ENCODE measurements at regions not wholly inside any gene's neighbourhood (a gene's known extent, or its start where the extent isn't known, plus 50 kb on each side); places are given as distances from the start of the nearest gene placed in this dataset.
"Not testable (repeated sequence)": the region's sequence is repeated elsewhere in the genome, so short reads cannot be mapped to it uniquely, and the experiment has no call there.

DNA sequence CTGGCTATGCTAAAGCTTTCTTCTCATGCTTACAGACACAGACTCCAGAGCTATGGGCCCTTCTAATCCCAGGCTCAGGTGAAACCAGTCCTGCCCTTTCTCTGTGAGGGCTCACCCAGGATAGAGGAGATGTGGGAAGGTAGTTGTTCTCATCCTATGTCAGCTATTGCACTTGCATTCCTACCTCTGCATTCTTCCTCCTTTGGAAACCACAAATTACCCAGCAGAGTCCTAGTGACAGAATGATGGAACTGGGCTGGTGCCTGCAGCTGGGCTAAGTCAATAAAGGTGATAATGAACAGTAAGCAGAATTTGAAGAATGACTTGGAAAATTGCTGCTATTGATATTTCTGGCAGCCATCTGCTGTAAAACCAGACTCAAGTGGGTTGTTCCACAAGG is 560.0 kb downstream of the TMEM135 start:
- no peaks in the 10 kb centered on the region for H4K20me1 ChIP-seq (ENCODE audit: insufficient read depth)
- H3K36me3 ChIP-seq (ENCODE audit: insufficient read depth, low read length), result no peaks in the 10 kb centered on the region
- H3F3A ChIP-seq (ENCODE audit: insufficient read depth, low read length, poor library complexity, severe bottlenecking), result no peaks in the 10 kb centered on the region
- H3K27ac ChIP-seq (ENCODE audit: low read length), result peak overlapping the region; percentile 8
- no peak overlapping the region for H2AFZ ChIP-seq (ENCODE audit: low read depth, low read length)
- no peak overlapping the region for H3K4me3 ChIP-seq (ENCODE audit: low read length)
- no peak for TF ChIP-seq TAF1 (IDR thresholded peaks at IDR 0.05; ENCODE audit: low read depth)
- TF ChIP-seq MXI1 (conservative IDR thresholded peaks at IDR 0.05; ENCODE audit: poor library complexity, severe bottlenecking), result no peak
- TF ChIP-seq POLR2AphosphoS5 (IDR thresholded peaks at IDR 0.05), result peak; percentile 23
- TF ChIP-seq EZH2 (IDR thresholded peaks at IDR 0.05; ENCODE audit: borderline replicate concordance, insufficient read depth, low read length, poor library complexity, severe bottlenecking), result no peak
- no peak for TF ChIP-seq RAD21 (conservative IDR thresholded peaks at IDR 0.05)
- TF ChIP-seq CTCF (IDR thresholded peaks at IDR 0.05; ENCODE audit: poor library complexity, severe bottlenecking), result no peak
- no peaks in the 10 kb centered on the region for H3K9me2 ChIP-seq (ENCODE audit: insufficient read depth, low read length)
- H3K9me3 ChIP-seq (ENCODE audit: low read length), result no peaks in the 10 kb centered on the region
- no peaks in the 10 kb centered on the region for H3K79me2 ChIP-seq (replicated peaks; ENCODE audit: insufficient read depth, low read length)
- H3K27me3 ChIP-seq (ENCODE audit: insufficient read depth, low read depth, low read length), result no peaks in the 10 kb centered on the region
- H3K4me2 ChIP-seq (ENCODE audit: low read length), result no peak overlapping the region
- H3K9ac ChIP-seq (ENCODE audit: low read length), result no peak overlapping the region

DNA sequence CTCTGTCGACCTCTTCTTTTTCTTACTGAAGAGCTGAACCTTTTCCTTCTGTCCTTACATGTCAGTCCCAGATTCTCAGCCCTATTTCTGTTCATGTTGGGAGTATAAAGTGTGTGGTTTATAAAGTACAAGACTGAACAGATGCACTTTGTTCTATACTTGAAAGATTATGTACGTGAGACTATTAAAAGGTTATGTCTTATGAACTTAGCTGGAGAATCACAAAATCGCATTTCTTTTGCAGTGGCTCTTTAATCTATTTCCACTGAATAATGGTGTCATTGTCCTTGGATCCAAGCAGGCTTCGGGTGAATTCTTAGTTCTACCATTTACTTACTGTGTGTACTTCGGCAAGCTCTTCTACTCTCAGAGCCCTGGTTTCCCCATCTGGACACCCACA is 558.4 kb downstream of the TMEM135 start:
- no peak overlapping the region for H3K9ac ChIP-seq (ENCODE audit: low read length)
- H3K27ac ChIP-seq (ENCODE audit: low read length), result no peak overlapping the region
- no peaks in the 10 kb centered on the region for H3K9me3 ChIP-seq (ENCODE audit: low read length)
- H3K4me2 ChIP-seq (ENCODE audit: low read length), result no peak overlapping the region
- H3K9me2 ChIP-seq (ENCODE audit: insufficient read depth, low read length), result no peaks in the 10 kb centered on the region
- no peaks in the 10 kb centered on the region for H4K20me1 ChIP-seq (ENCODE audit: insufficient read depth)
- no peaks in the 10 kb centered on the region for H3F3A ChIP-seq (ENCODE audit: insufficient read depth, low read length, poor library complexity, severe bottlenecking)
- H3K79me2 ChIP-seq (replicated peaks; ENCODE audit: insufficient read depth, low read length), result no peaks in the 10 kb centered on the region
- TF ChIP-seq TAF1 (IDR thresholded peaks at IDR 0.05; ENCODE audit: low read depth) (no peak), MXI1 (conservative IDR thresholded peaks at IDR 0.05; ENCODE audit: poor library complexity, severe bottlenecking) (no peak)
- H3K4me3 ChIP-seq (ENCODE audit: low read length), result no peak overlapping the region
- no peak overlapping the region for H2AFZ ChIP-seq (ENCODE audit: low read depth, low read length)
- H3K27me3 ChIP-seq (ENCODE audit: insufficient read depth, low read depth, low read length), result no peaks in the 10 kb centered on the region
- no peaks in the 10 kb centered on the region for H3K36me3 ChIP-seq (ENCODE audit: insufficient read depth, low read length)

- H3K27ac ChIP-seq (ENCODE audit: low read length), result no peak overlapping the region
- no peaks in the 10 kb centered on the region for H3K9me3 ChIP-seq (ENCODE audit: low read length)
- H3F3A ChIP-seq (ENCODE audit: insufficient read depth, low read length, poor library complexity, severe bottlenecking), result no peaks in the 10 kb centered on the region
- no peaks in the 10 kb centered on the region for H3K27me3 ChIP-seq (ENCODE audit: insufficient read depth, low read depth, low read length)
- H4K20me1 ChIP-seq (ENCODE audit: insufficient read depth), result no peaks in the 10 kb centered on the region
- H3K79me2 ChIP-seq (replicated peaks; ENCODE audit: insufficient read depth, low read length), result no peaks in the 10 kb centered on the region
- H3K9me2 ChIP-seq (ENCODE audit: insufficient read depth, low read length), result no peaks in the 10 kb centered on the region
- TF ChIP-seq MXI1 (conservative IDR thresholded peaks at IDR 0.05; ENCODE audit: poor library complexity, severe bottlenecking) (no peak), SMC3 (conservative IDR thresholded peaks at IDR 0.05; ENCODE audit: poor library complexity) (no peak), TAF1 (IDR thresholded peaks at IDR 0.05; ENCODE audit: low read depth) (no peak), POLR2AphosphoS5 (IDR thresholded peaks at IDR 0.05) (no peak), EZH2 (IDR thresholded peaks at IDR 0.05; ENCODE audit: borderline replicate concordance, insufficient read depth, low read length, poor library complexity, severe bottlenecking) (no peak), RAD21 (conservative IDR thresholded peaks at IDR 0.05) (no peak), CTCF (IDR thresholded peaks at IDR 0.05; ENCODE audit: poor library complexity, severe bottlenecking) (no peak), EP300 (conservative IDR thresholded peaks at IDR 0.05; ENCODE audit: poor library complexity, severe bottlenecking) (no peak)
- TF ChIP-seq, protein P1, sequence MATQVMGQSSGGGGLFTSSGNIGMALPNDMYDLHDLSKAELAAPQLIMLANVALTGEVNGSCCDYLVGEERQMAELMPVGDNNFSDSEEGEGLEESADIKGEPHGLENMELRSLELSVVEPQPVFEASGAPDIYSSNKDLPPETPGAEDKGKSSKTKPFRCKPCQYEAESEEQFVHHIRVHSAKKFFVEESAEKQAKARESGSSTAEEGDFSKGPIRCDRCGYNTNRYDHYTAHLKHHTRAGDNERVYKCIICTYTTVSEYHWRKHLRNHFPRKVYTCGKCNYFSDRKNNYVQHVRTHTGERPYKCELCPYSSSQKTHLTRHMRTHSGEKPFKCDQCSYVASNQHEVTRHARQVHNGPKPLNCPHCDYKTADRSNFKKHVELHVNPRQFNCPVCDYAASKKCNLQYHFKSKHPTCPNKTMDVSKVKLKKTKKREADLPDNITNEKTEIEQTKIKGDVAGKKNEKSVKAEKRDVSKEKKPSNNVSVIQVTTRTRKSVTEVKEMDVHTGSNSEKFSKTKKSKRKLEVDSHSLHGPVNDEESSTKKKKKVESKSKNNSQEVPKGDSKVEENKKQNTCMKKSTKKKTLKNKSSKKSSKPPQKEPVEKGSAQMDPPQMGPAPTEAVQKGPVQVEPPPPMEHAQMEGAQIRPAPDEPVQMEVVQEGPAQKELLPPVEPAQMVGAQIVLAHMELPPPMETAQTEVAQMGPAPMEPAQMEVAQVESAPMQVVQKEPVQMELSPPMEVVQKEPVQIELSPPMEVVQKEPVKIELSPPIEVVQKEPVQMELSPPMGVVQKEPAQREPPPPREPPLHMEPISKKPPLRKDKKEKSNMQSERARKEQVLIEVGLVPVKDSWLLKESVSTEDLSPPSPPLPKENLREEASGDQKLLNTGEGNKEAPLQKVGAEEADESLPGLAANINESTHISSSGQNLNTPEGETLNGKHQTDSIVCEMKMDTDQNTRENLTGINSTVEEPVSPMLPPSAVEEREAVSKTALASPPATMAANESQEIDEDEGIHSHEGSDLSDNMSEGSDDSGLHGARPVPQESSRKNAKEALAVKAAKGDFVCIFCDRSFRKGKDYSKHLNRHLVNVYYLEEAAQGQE (IDR thresholded peaks at IDR 0.05; ENCODE audit: borderline replicate concordance), result no peak
- no peak overlapping the region for H3K9ac ChIP-seq (ENCODE audit: low read length)
- no peak overlapping the region for H3K4me2 ChIP-seq (ENCODE audit: low read length)
- no peak overlapping the region for H3K4me3 ChIP-seq (ENCODE audit: low read length)
- H2AFZ ChIP-seq (ENCODE audit: low read depth, low read length), result no peak overlapping the region
- H3K36me3 ChIP-seq (ENCODE audit: insufficient read depth, low read length), result no peaks in the 10 kb centered on the region
These were observed 551.3 kb downstream of the TMEM135 start for GRCh38 chr11:87589082-87589481.

- H3K9ac ChIP-seq (ENCODE audit: low read length); H3K27ac ChIP-seq (ENCODE audit: low read length); H3K4me3 ChIP-seq (ENCODE audit: low read length); H3K4me2 ChIP-seq (ENCODE audit: low read length); H3K36me3 ChIP-seq (ENCODE audit: insufficient read depth, low read length); H2AFZ ChIP-seq (ENCODE audit: low read depth, low read length); H3K9me3 ChIP-seq (ENCODE audit: low read length); H3K9me2 ChIP-seq (ENCODE audit: insufficient read depth, low read length); H4K20me1 ChIP-seq (ENCODE audit: insufficient read depth); H3F3A ChIP-seq (ENCODE audit: insufficient read depth, low read length, poor library complexity, severe bottlenecking); H3K79me2 ChIP-seq (replicated peaks; ENCODE audit: insufficient read depth, low read length); H3K27me3 ChIP-seq (ENCODE audit: insufficient read depth, low read depth, low read length): not testable (repeated sequence)
These were observed 547.9 kb downstream of the TMEM135 start for GRCh38 chr11:87585613-87586012.

Measured in neural cell (in vitro differentiated cells).